OCI-LY7 (cell line): ENCODE measurements at regions not wholly inside any gene's neighbourhood (a gene's known extent, or its start where the extent isn't known, plus 50 kb on each side); places are given as distances from the start of the nearest gene placed in this dataset.

ENCODE experiments used
- EZH2phosphoT487 ChIP-seq: fragments of 200-600 bp; sonication (generic); IDR thresholded peaks from 2 replicates; pipeline ENCODE4 v1.6.1; 2018; ENCODE audit warnings: low read depth, borderline replicate concordance, mild to moderate bottlenecking, mixed run types, antibody characterized with exemption, low read length, moderate library complexity, mixed read lengths
- TF ChIP-seq, protein P1 (sequence below): fragments of 200-600 bp; sonication (generic); conservative IDR thresholded peaks from 2 replicates; pipeline ENCODE4 v1.5.1; 2014; ENCODE audit warnings: mild to moderate bottlenecking, antibody characterized with exemption, low read length, moderate library complexity, mixed read lengths

DNA sequence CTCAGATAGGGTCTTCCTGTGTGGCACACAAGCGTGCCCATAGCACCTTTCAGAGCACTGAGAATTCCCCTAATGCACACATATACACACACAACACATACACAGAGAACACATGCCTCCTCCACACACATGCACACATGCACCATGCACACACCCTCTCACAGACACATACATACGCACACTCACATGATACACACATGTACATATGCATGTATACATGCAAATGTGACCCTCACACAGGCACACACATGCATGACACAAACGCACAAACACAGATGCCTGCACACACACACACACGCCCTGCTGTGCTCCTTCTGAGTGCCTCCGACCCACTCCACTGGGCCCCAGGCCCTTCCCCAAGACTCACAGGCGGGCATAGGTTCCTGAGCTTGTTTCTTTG is 251.0 kb downstream of the PTPRU start:
- TF ChIP-seq, protein P1, sequence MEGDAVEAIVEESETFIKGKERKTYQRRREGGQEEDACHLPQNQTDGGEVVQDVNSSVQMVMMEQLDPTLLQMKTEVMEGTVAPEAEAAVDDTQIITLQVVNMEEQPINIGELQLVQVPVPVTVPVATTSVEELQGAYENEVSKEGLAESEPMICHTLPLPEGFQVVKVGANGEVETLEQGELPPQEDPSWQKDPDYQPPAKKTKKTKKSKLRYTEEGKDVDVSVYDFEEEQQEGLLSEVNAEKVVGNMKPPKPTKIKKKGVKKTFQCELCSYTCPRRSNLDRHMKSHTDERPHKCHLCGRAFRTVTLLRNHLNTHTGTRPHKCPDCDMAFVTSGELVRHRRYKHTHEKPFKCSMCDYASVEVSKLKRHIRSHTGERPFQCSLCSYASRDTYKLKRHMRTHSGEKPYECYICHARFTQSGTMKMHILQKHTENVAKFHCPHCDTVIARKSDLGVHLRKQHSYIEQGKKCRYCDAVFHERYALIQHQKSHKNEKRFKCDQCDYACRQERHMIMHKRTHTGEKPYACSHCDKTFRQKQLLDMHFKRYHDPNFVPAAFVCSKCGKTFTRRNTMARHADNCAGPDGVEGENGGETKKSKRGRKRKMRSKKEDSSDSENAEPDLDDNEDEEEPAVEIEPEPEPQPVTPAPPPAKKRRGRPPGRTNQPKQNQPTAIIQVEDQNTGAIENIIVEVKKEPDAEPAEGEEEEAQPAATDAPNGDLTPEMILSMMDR = no peak
- no peak for TF ChIP-seq EZH2phosphoT487
